Erythroblast (primary cell): ENCODE measurements at regions not wholly inside any gene's neighbourhood (a gene's known extent, or its start where the extent isn't known, plus 50 kb on each side); places are given as distances from the start of the nearest gene placed in this dataset.

Experiments
- GATA1 ChIP-seq: IDR thresholded peaks from 2 replicates; pipeline ENCODE4 v1.6.1; 2011; ENCODE audit warnings: low read depth, mild to moderate bottlenecking, control low read depth, low read length, moderate library complexity
- POLR2A ChIP-seq: IDR thresholded peaks from 2 replicates; pipeline ENCODE4 v1.6.1; 2011; ENCODE audit warnings: mild to moderate bottlenecking, low read length

DNA sequence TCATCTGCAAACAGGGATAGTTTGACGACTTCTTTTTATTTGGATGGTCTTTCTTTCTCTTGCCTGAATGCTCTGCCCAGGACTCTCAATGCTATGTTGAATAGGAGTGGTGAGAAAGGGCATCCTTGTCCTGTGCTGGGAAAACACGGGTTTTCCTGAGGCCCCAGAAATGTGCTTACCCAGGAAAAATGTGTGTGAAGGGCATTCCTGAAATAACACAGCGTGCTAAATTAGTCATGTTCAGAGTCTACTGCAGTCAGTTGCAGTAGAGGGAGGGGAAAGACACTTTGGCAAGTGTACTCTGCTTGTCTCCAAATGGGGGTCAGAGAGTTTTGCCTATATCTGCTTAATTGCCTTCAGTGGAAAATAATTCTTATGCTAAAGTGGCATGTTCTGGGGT is 153.9 kb downstream of the CCNG2 start:
- no peak for TF ChIP-seq POLR2A
- TF ChIP-seq GATA1, result no peak
